Effector memory CD4-positive, alpha-beta T cell (primary cell): ENCODE measurements at regions not wholly inside any gene's neighbourhood (a gene's known extent, or its start where the extent isn't known, plus 50 kb on each side); places are given as distances from the start of the nearest gene placed in this dataset.

Experiments
- DNase-seq, 3 donors: peaks; one replicate each; pipeline ENCODE4 v3.0.0-alpha.2; 2020
- H3K27ac ChIP-seq: 2 replicates; pipeline ENCODE4 v1.7.0; 2013; ENCODE audit warnings: mild to moderate bottlenecking, low read length, moderate library complexity; ENCODE audit not compliant: insufficient read depth, poor library complexity, severe bottlenecking
- H3K27me3 ChIP-seq: replicated peaks from 2 replicates; pipeline ENCODE4 v1.7.0; 2013; ENCODE audit warnings: mild to moderate bottlenecking, low read length; ENCODE audit not compliant: insufficient read depth, control insufficient read depth, poor library complexity, severe bottlenecking
- H3K36me3 ChIP-seq: 2 replicates; pipeline ENCODE4 v1.7.0; 2013; ENCODE audit warnings: mild to moderate bottlenecking, low read length, moderate library complexity; ENCODE audit not compliant: control insufficient read depth, insufficient read depth
- H3K4me1 ChIP-seq: 2 replicates; pipeline ENCODE4 v1.7.0; 2013; ENCODE audit warnings: low read length, mild to moderate bottlenecking; ENCODE audit not compliant: control insufficient read depth, insufficient read depth, poor library complexity, severe bottlenecking
- H3K4me3 ChIP-seq: 2 replicates; pipeline ENCODE4 v1.7.0; 2013; ENCODE audit warnings: low read length, low read depth, mild to moderate bottlenecking; ENCODE audit not compliant: insufficient read depth, poor library complexity, severe bottlenecking
- H3K9me3 ChIP-seq: 2 replicates; pipeline ENCODE4 v1.7.0; 2013; ENCODE audit warnings: mild to moderate bottlenecking, low read length, moderate library complexity; ENCODE audit not compliant: control insufficient read depth

- H3K27ac ChIP-seq: no peak overlapping the region
- no peak overlapping the region for H3K4me3 ChIP-seq
- H3K9me3 ChIP-seq: no peaks in the 10 kb centered on the region
- DNase-seq: no peak
- H3K36me3 ChIP-seq: no peaks in the 10 kb centered on the region
- H3K4me1 ChIP-seq: no peaks in the 10 kb centered on the region
- H3K27me3 ChIP-seq: no peaks in the 10 kb centered on the region
Measured at GRCh38 chr1:5232537-5232936, 578.1 kb downstream of the AJAP1 start.

GRCh38 chr1:5231541-5232315 lies 577.3 kb downstream of the AJAP1 start:
- Histone ChIP-seq H3K9me3 (no peaks in the 10 kb centered on the region), H3K27ac (no peak overlapping the region), H3K27me3 (no peaks in the 10 kb centered on the region), H3K36me3 (no peaks in the 10 kb centered on the region), H3K4me1 (no peaks in the 10 kb centered on the region), H3K4me3 (no peak overlapping the region)
- no peak for DNase-seq

DNA sequence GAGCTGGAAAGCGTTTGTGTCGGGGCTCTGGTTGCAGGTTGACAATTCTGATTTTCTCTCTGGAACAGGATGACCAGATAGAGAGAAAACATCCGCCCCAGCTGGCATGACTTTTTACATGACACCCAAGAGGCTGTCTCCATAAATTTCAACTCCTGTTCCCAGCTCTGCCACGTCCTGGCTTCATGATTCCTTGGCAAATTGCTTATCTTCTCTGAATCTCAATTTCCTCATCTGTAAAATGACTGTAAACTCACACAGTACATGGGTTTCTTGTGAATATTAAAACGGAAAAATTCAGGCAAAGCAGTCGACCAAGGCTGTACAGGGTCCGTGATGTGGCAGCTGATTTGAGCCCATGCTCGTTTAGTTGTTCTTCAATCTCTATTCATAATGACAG lies 572.7 kb downstream of the AJAP1 start:
- DNase-seq: no peak
- Histone ChIP-seq H3K4me1 (no peaks in the 10 kb centered on the region), H3K4me3 (no peak overlapping the region), H3K9me3 (no peaks in the 10 kb centered on the region), H3K36me3 (no peaks in the 10 kb centered on the region), H3K27me3 (no peaks in the 10 kb centered on the region), H3K27ac (no peak overlapping the region)

- Histone ChIP-seq H3K4me1 (no peaks in the 10 kb centered on the region), H3K27ac (no peak overlapping the region), H3K27me3 (no peaks in the 10 kb centered on the region), H3K4me3 (no peak overlapping the region), H3K9me3 (no peaks in the 10 kb centered on the region), H3K36me3 (no peaks in the 10 kb centered on the region)
- DNase-seq: no peak
Measured at GRCh38 chr1:5225707-5226704, 571.6 kb downstream of the AJAP1 start.

DNA sequence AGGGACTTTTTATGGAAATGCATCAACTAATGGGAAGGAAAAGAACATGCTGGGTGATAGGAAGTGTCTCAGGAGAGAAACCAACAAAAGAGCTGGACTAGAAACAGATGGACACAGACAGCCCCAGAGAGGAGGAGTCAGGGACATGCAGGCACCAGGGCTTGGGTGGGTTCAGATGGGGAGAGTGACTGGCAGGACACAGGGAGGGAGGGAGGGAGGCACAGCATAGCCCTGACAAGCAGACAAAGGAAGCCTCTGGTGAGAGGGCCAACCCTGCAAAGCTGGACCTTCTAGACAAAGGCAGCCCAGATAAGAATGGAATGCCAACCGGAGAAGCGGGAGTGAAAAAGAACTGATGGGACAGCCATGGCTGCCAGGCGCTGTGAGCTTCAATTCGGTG lies 568.8 kb downstream of the AJAP1 start:
- DNase-seq: no peak
- no peak overlapping the region for H3K4me3 ChIP-seq
- H3K27me3 ChIP-seq: no peaks in the 10 kb centered on the region
- no peak overlapping the region for H3K27ac ChIP-seq
- H3K4me1 ChIP-seq: no peaks in the 10 kb centered on the region
- no peaks in the 10 kb centered on the region for H3K9me3 ChIP-seq
- H3K36me3 ChIP-seq: no peaks in the 10 kb centered on the region

- H3K36me3 ChIP-seq: no peaks in the 10 kb centered on the region
- H3K4me1 ChIP-seq: no peaks in the 10 kb centered on the region
- no peaks in the 10 kb centered on the region for H3K9me3 ChIP-seq
- H3K4me3 ChIP-seq: no peak overlapping the region
- no peak overlapping the region for H3K27ac ChIP-seq
- no peaks in the 10 kb centered on the region for H3K27me3 ChIP-seq
- DNase-seq: no peak
Measured at GRCh38 chr1:5222626-5223025, 568.2 kb downstream of the AJAP1 start.

DNA sequence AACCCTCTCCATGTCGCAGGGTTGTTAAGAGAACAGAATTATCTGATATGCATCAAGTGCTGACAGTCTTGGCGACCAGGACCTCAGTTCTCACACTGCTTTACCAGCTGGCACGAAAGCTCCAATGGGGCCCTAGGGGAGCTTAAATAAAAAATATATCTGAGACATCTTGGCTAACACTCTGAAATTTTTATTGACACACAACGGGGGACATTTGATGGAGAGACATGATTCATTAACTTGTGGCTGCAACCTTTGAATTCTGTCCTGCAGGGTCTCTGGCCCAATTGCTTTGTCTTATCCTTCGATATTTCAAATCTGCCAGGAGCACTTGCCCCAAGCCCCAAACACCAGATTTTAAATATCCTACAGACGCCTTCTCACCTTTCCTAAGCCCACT lies 567.0 kb downstream of the AJAP1 start:
- DNase-seq: no peak
- Histone ChIP-seq H3K9me3 (no peaks in the 10 kb centered on the region), H3K27me3 (no peaks in the 10 kb centered on the region), H3K36me3 (no peaks in the 10 kb centered on the region), H3K27ac (no peak overlapping the region), H3K4me1 (no peaks in the 10 kb centered on the region), H3K4me3 (no peak overlapping the region)

DNA sequence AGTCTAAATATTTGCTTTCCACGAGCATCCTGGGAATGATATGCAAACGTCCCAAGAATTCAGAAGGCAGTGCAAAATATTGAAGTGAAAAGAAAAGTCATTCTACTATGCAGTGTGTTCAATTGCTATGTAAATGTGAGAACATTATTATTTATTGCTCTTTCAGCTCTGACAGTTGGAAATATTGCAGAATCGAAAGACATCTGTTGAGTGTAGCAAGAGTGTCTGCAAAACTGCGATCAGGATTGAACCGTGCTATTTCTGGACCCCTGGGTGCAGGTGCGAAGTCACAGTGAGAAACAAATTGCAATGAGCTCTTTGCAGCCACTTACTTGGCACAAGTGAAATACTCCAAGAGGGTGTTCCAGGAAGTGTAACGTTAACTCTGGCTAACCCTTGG lies 566.4 kb downstream of the AJAP1 start:
- no peak overlapping the region for H3K4me3 ChIP-seq

GRCh38 chr1:5220421-5220820 lies 566.0 kb downstream of the AJAP1 start:
- Histone ChIP-seq H3K27ac (no peak overlapping the region), H3K4me3 (no peak overlapping the region), H3K36me3 (no peaks in the 10 kb centered on the region), H3K9me3 (no peaks in the 10 kb centered on the region), H3K4me1 (no peaks in the 10 kb centered on the region), H3K27me3 (no peaks in the 10 kb centered on the region)
- DNase-seq: no peak

More for the DNA sequence above, 566.4 kb downstream of the AJAP1 start:
- no peaks in the 10 kb centered on the region for H3K4me1 ChIP-seq
- no peaks in the 10 kb centered on the region for H3K36me3 ChIP-seq
- no peaks in the 10 kb centered on the region for H3K9me3 ChIP-seq
- no peaks in the 10 kb centered on the region for H3K27me3 ChIP-seq
- no peak for DNase-seq
- no peak overlapping the region for H3K27ac ChIP-seq

- Histone ChIP-seq H3K4me1 (no peaks in the 10 kb centered on the region), H3K27ac (no peak overlapping the region), H3K36me3 (no peaks in the 10 kb centered on the region), H3K9me3 (no peaks in the 10 kb centered on the region), H3K27me3 (no peaks in the 10 kb centered on the region), H3K4me3 (no peak overlapping the region)
- no peak for DNase-seq
Measured at GRCh38 chr1:5200006-5200405, 545.6 kb downstream of the AJAP1 start.
